Colonic mucosa (tissue), 4 donors: ENCODE measurements at regions not wholly inside any gene's neighbourhood (a gene's known extent, or its start where the extent isn't known, plus 50 kb on each side); places are given as distances from the start of the nearest gene placed in this dataset.

ENCODE experiments used
- DNase-seq: peaks from one replicate; pipeline ENCODE4 v3.0.0-alpha.2; 2020
- H3K27ac ChIP-seq: fragments of 200-600 bp; one replicate; pipeline ENCODE4 v1.8.0; 2021
- H3K27me3 ChIP-seq: fragments of 200-600 bp; one replicate; pipeline ENCODE4 v1.8.0; 2021
- H3K36me3 ChIP-seq: fragments of 200-600 bp; one replicate; pipeline ENCODE4 v1.8.0; 2021
- H3K4me1 ChIP-seq: fragments of 200-600 bp; one replicate; pipeline ENCODE4 v1.8.0; 2021; ENCODE audit warnings: mild to moderate bottlenecking
- H3K4me3 ChIP-seq: fragments of 200-600 bp; one replicate; pipeline ENCODE4 v1.8.0; 2021
- H3K9ac ChIP-seq, 2 donors: one replicate each; pipeline ENCODE4 v1.7.0; 2013; ENCODE audit warnings: control low read depth in 2 of 2, low read depth in 2 of 2, low read length in 2 of 2
- H3K9me3 ChIP-seq: fragments of 200-600 bp; one replicate; pipeline ENCODE4 v1.8.0; 2021
- intact Hi-C: fragments of 100-400 bp; cut with DNase I; formaldehyde crosslinking; loops from one replicate; pipeline ENCODE4 v1.14.1; 2022
- TF ChIP-seq, protein P1 (sequence below): fragments of 200-600 bp; IDR thresholded peaks from one replicate; pipeline ENCODE4 v1.8.0; 2022; ENCODE audit warnings: antibody characterized with exemption, mild to moderate bottlenecking
- donor health status: healthy.
- donor health status: DM: no; HTN: no; CAD: no.
- donor health status: DM: no; HTN: no; CAD: no.

DNA sequence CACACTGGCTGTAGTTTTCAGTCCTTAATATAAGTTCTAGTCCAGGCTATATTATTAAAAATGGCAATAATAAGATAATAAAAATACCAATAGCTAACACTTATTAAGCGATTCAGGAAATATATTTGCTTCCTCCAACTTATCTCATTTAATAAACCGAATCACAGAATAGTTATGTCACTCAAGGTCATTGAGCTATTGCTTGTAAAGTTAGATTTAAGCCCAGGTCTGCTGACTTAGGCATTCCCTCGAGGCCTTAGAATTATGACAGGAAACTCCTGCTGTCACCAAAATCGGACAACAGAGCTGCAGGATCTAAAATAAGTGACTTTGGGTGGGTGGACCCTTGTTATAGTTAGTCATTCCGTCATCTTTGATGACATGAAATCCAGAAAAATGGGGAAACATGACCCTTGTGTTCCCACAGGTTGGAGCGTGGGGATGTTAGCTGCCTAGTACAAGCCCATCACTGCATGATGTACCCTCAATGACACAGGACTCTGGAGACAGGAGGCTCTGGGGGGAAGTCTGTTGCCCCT, 181.3 kb upstream of the PHYHIPL start:
- H3K27me3 ChIP-seq = no peaks in the 10 kb centered on the region
- H3K9me3 ChIP-seq = no peaks in the 10 kb centered on the region
- intact Hi-C loops = no loop called here
- H3K4me1 ChIP-seq = no peaks in the 10 kb centered on the region
- no peak for DNase-seq
- H3K4me3 ChIP-seq = no peak overlapping the region
- H3K27ac ChIP-seq = no peak overlapping the region
- H3K9ac ChIP-seq = no peak overlapping the region
- TF ChIP-seq, protein P1, sequence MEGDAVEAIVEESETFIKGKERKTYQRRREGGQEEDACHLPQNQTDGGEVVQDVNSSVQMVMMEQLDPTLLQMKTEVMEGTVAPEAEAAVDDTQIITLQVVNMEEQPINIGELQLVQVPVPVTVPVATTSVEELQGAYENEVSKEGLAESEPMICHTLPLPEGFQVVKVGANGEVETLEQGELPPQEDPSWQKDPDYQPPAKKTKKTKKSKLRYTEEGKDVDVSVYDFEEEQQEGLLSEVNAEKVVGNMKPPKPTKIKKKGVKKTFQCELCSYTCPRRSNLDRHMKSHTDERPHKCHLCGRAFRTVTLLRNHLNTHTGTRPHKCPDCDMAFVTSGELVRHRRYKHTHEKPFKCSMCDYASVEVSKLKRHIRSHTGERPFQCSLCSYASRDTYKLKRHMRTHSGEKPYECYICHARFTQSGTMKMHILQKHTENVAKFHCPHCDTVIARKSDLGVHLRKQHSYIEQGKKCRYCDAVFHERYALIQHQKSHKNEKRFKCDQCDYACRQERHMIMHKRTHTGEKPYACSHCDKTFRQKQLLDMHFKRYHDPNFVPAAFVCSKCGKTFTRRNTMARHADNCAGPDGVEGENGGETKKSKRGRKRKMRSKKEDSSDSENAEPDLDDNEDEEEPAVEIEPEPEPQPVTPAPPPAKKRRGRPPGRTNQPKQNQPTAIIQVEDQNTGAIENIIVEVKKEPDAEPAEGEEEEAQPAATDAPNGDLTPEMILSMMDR = no peak
- no peaks in the 10 kb centered on the region for H3K36me3 ChIP-seq

DNA sequence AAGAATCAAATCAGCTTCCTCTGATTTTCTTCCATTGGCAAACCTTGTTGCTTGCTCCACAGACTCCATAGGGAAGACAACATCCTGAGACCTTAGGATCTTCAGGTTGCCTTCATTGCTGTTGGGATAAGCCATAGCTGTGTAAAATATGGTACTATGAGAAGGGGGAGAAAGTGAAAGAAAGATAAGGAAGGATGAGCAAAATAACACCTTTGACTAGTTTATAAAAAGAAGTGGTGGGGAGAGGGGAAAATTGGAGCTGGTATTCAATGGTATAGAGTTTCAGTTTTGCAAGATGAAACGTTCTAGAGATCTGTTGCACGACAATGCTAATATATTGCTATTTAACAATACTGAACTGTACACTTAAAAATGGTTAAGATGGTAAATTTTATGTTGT, 180.4 kb upstream of the PHYHIPL start:
- Histone ChIP-seq H3K9me3 (no peaks in the 10 kb centered on the region), H3K27ac (no peak overlapping the region), H3K4me3 (no peak overlapping the region), H3K27me3 (no peaks in the 10 kb centered on the region), H3K36me3 (no peaks in the 10 kb centered on the region), H3K4me1 (no peaks in the 10 kb centered on the region), H3K9ac (no peak overlapping the region)
- intact Hi-C loops = no loop called here
- no peak for DNase-seq
- TF ChIP-seq, protein P1 = no peak

DNA sequence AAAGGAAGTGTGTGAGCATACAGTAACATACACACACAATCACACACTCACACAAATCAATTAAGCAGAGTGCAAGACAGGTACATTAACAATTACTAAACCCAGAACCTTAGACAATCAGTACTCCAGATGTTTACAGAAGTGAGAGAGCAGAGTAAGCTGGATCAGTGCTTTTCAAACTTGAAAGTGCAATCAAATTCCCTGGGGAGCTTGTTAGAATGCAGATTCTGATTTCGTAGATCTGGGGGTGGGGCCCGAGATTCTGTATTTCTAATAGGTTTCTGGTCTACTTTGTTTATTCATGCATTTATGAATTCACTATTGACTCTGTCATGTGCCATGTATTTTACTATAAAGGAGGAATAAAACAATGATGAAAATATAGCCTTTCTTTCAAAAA, 179.6 kb upstream of the PHYHIPL start:
- Histone ChIP-seq H3K9me3 (no peaks in the 10 kb centered on the region), H3K4me3 (no peak overlapping the region), H3K9ac (no peak overlapping the region), H3K27ac (no peak overlapping the region), H3K4me1 (no peaks in the 10 kb centered on the region), H3K27me3 (no peaks in the 10 kb centered on the region), H3K36me3 (no peaks in the 10 kb centered on the region)
- intact Hi-C loops = no loop called here
- TF ChIP-seq, protein P1 = no peak
- no peak for DNase-seq

DNA sequence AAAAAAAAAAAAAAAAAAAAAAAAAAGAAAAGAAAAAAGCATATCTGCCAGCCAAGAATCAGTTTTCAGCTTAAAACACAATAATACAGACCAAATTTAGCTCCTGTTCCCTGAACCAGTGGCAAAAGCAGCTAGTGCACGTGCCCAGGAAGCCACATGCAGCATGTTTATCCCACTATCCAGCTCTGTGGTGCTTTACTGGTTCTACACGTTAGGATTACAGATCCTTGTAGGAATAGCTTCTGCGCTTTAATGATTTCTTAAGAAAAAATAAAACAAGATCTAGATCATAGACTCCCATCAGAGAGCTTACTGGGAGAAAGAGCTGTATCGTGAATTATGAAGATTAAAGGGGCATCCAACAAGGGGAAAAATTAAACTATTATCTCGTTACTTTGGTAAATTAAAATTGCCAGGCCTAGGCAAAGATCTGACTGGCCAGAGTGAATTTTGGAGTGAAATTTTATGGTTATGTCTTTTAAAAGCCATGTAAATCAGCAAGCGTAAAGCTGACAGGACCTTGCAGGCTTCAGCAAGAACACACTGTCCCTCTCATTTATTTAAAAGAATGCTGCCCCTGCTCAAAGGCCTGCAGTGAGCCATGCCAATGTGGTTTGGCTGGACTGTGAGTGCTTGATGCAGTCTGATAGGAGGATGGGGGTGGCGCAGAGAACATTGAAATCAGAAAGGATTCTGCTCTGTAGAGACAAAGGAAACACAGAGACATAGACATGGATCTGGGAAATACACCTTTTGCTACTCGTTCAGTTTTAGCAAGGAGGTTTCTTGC, 177.3 kb upstream of the PHYHIPL start:
- no peak for DNase-seq

DNA sequence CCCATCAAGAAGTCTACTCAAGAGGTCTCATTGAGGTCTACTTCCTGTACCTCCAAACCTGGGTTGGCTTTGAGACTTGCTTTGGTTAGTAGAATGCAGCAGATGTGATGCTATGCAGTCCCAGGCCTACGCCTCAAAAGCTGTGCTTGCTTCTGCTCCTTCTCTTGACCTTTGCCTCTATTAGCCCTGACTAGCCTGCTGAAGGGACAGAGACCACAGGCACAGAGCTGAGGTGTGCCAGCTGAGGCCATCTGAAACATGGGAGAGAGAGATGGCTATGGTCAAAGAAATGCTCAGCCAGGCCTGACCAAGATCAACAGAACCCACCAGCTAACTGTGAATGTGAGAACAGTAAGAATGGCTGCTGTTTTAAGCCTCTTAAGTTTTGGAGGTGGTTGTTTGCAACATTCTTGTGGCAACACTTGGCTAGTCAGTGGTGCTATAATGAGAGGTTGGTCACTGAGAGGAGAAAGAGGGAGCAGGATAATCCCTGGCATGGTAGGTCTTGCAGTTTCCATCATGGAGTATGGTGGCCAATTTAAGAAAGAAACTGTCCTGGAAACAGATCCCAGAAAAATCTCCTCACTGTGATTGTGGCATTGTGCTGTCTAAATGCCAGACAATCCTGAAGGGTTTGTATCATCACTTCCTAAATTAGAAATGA, 176.1 kb upstream of the PHYHIPL start:
- Histone ChIP-seq H3K4me3 (no peak overlapping the region), H3K9ac (no peak overlapping the region), H3K36me3 (no peaks in the 10 kb centered on the region), H3K27ac (no peak overlapping the region), H3K4me1 (no peaks in the 10 kb centered on the region), H3K9me3 (no peaks in the 10 kb centered on the region), H3K27me3 (no peaks in the 10 kb centered on the region)
- intact Hi-C loops = no loop called here
- TF ChIP-seq, protein P1 = no peak
- no peak for DNase-seq

More for the DNA sequence above, 177.3 kb upstream of the PHYHIPL start:
- H3K9ac ChIP-seq = no peak overlapping the region
- no peaks in the 10 kb centered on the region for H3K9me3 ChIP-seq
- no peaks in the 10 kb centered on the region for H3K27me3 ChIP-seq
- TF ChIP-seq, protein P1 = no peak
- no peaks in the 10 kb centered on the region for H3K4me1 ChIP-seq
- no peak overlapping the region for H3K27ac ChIP-seq
- intact Hi-C loops = no loop called here
- H3K36me3 ChIP-seq = no peaks in the 10 kb centered on the region
- H3K4me3 ChIP-seq = no peak overlapping the region
